ENCODE measurements at regions not wholly inside any gene's neighbourhood (a gene's known extent, or its start where the extent isn't known, plus 50 kb on each side); places are given as distances from the start of the nearest gene placed in this dataset.
"Not testable (repeated sequence)": the region's sequence is repeated elsewhere in the genome, so short reads cannot be mapped to it uniquely, and the experiment has no call there.

- WGBS (ENCODE audit: insufficient coverage), result 97% methylated on average over 12 of the region's 13 CpGs
- no peak overlapping the region for H3K4me3 ChIP-seq (ENCODE audit: low read length)
- no peak for DNase-seq
- no peak overlapping the region for H3K27ac ChIP-seq (ENCODE audit: low read length)
- no peaks in the 10 kb centered on the region for H3K27me3 ChIP-seq (ENCODE audit: control insufficient read depth, insufficient read depth, low read length)
- no peaks in the 10 kb centered on the region for H3K9me3 ChIP-seq (replicated peaks; ENCODE audit: control insufficient read depth, low read depth, low read length)
- no peaks in the 10 kb centered on the region for H3K36me3 ChIP-seq (ENCODE audit: control insufficient read depth, insufficient read depth, low read length)
- H3K4me1 ChIP-seq (ENCODE audit: control insufficient read depth, insufficient read depth, low read length), result peaks cover 5% of the 10 kb centered on the region
Measured at GRCh38 chr9:82130331-82131042, 141.9 kb downstream of the SPATA31D1 start.

GRCh38 chr9:82131072-82131471 is 142.5 kb downstream of the SPATA31D1 start:
- no peak for DNase-seq
- H3K9me3 ChIP-seq (replicated peaks; ENCODE audit: control insufficient read depth, low read depth, low read length), result no peaks in the 10 kb centered on the region
- H3K36me3 ChIP-seq (ENCODE audit: control insufficient read depth, insufficient read depth, low read length), result no peaks in the 10 kb centered on the region
- H3K27me3 ChIP-seq (ENCODE audit: control insufficient read depth, insufficient read depth, low read length), result no peaks in the 10 kb centered on the region
- no peak overlapping the region for H3K27ac ChIP-seq (ENCODE audit: low read length)
- no peak overlapping the region for H3K4me3 ChIP-seq (ENCODE audit: low read length)
- peaks cover 5% of the 10 kb centered on the region for H3K4me1 ChIP-seq (ENCODE audit: control insufficient read depth, insufficient read depth, low read length)
- WGBS (ENCODE audit: insufficient coverage), result 96% methylated on average over 9 of the region's 9 CpGs

- no peaks in the 10 kb centered on the region for H3K9me3 ChIP-seq (replicated peaks; ENCODE audit: control insufficient read depth, low read depth, low read length)
- H3K27ac ChIP-seq (ENCODE audit: low read length), result no peak overlapping the region
- no CpG with 5 or more reads among the region's 1 CpG for WGBS (ENCODE audit: insufficient coverage)
- H3K4me1 ChIP-seq (ENCODE audit: control insufficient read depth, insufficient read depth, low read length), result peaks cover 5% of the 10 kb centered on the region
- no peaks in the 10 kb centered on the region for H3K27me3 ChIP-seq (ENCODE audit: control insufficient read depth, insufficient read depth, low read length)
- H3K4me3 ChIP-seq (ENCODE audit: low read length), result no peak overlapping the region
- DNase-seq, result no peak
- no peaks in the 10 kb centered on the region for H3K36me3 ChIP-seq (ENCODE audit: control insufficient read depth, insufficient read depth, low read length)
Measured at GRCh38 chr9:82132024-82132423, 143.5 kb downstream of the SPATA31D1 start.

GRCh38 chr9:82134010-82134409 is 145.4 kb downstream of the SPATA31D1 start:
- no peak overlapping the region for H3K4me3 ChIP-seq (ENCODE audit: low read length)
- H3K36me3 ChIP-seq (ENCODE audit: control insufficient read depth, insufficient read depth, low read length), result no peaks in the 10 kb centered on the region
- no peaks in the 10 kb centered on the region for H3K27me3 ChIP-seq (ENCODE audit: control insufficient read depth, insufficient read depth, low read length)
- no peak for DNase-seq
- H3K4me1 ChIP-seq (ENCODE audit: control insufficient read depth, insufficient read depth, low read length), result no peaks in the 10 kb centered on the region
- 33% methylated on average over 1 of the region's 1 CpG for WGBS (ENCODE audit: insufficient coverage)
- no peaks in the 10 kb centered on the region for H3K9me3 ChIP-seq (replicated peaks; ENCODE audit: control insufficient read depth, low read depth, low read length)
- no peak overlapping the region for H3K27ac ChIP-seq (ENCODE audit: low read length)

- no peak for DNase-seq
- no peaks in the 10 kb centered on the region for H3K36me3 ChIP-seq (ENCODE audit: control insufficient read depth, insufficient read depth, low read length)
- H3K27ac ChIP-seq (ENCODE audit: low read length), result no peak overlapping the region
- no peaks in the 10 kb centered on the region for H3K27me3 ChIP-seq (ENCODE audit: control insufficient read depth, insufficient read depth, low read length)
- H3K4me1 ChIP-seq (ENCODE audit: control insufficient read depth, insufficient read depth, low read length), result no peaks in the 10 kb centered on the region
- no peak overlapping the region for H3K4me3 ChIP-seq (ENCODE audit: low read length)
- no peaks in the 10 kb centered on the region for H3K9me3 ChIP-seq (replicated peaks; ENCODE audit: control insufficient read depth, low read depth, low read length)
Measured at GRCh38 chr9:82135106-82135505, 146.5 kb downstream of the SPATA31D1 start.

GRCh38 chr9:82138081-82138480 is 149.5 kb downstream of the SPATA31D1 start:
- H3K9me3 ChIP-seq (replicated peaks; ENCODE audit: control insufficient read depth, low read depth, low read length); H3K27me3 ChIP-seq (ENCODE audit: control insufficient read depth, insufficient read depth, low read length); H3K36me3 ChIP-seq (ENCODE audit: control insufficient read depth, insufficient read depth, low read length); DNase-seq; H3K27ac ChIP-seq (ENCODE audit: low read length); H3K4me3 ChIP-seq (ENCODE audit: low read length); H3K4me1 ChIP-seq (ENCODE audit: control insufficient read depth, insufficient read depth, low read length): not testable (repeated sequence)

GRCh38 chr9:82140471-82140870 is 151.9 kb downstream of the SPATA31D1 start:
- whole genome bisulfite sequencing (ENCODE audit: insufficient coverage), result 91% methylated on average over 4 of the region's 7 CpGs
- H3K27me3 ChIP-seq (ENCODE audit: control insufficient read depth, insufficient read depth, low read length), result no peaks in the 10 kb centered on the region
- no peak overlapping the region for H3K4me3 ChIP-seq (ENCODE audit: low read length)
- H3K27ac ChIP-seq (ENCODE audit: low read length), result no peak overlapping the region
- no peaks in the 10 kb centered on the region for H3K4me1 ChIP-seq (ENCODE audit: control insufficient read depth, insufficient read depth, low read length)
- no peaks in the 10 kb centered on the region for H3K36me3 ChIP-seq (ENCODE audit: control insufficient read depth, insufficient read depth, low read length)
- no peaks in the 10 kb centered on the region for H3K9me3 ChIP-seq (replicated peaks; ENCODE audit: control insufficient read depth, low read depth, low read length)
- DNase-seq, result no peak

GRCh38 chr9:82144803-82145202 is 156.2 kb downstream of the SPATA31D1 start:
- no peak for DNase-seq
- WGBS (ENCODE audit: insufficient coverage), result 100% methylated on average over 1 of the region's 4 CpGs
- H3K36me3 ChIP-seq (ENCODE audit: control insufficient read depth, insufficient read depth, low read length), result no peaks in the 10 kb centered on the region
- H3K4me1 ChIP-seq (ENCODE audit: control insufficient read depth, insufficient read depth, low read length), result peaks cover 8% of the 10 kb centered on the region
- H3K27ac ChIP-seq (ENCODE audit: low read length), result no peak overlapping the region
- no peak overlapping the region for H3K4me3 ChIP-seq (ENCODE audit: low read length)
- no peaks in the 10 kb centered on the region for H3K27me3 ChIP-seq (ENCODE audit: control insufficient read depth, insufficient read depth, low read length)
- no peaks in the 10 kb centered on the region for H3K9me3 ChIP-seq (replicated peaks; ENCODE audit: control insufficient read depth, low read depth, low read length)

GRCh38 chr9:82146677-82147076 is 158.1 kb downstream of the SPATA31D1 start:
- Histone ChIP-seq H3K27ac (ENCODE audit: low read length) (no peak overlapping the region), H3K36me3 (ENCODE audit: control insufficient read depth, insufficient read depth, low read length) (no peaks in the 10 kb centered on the region), H3K4me1 (ENCODE audit: control insufficient read depth, insufficient read depth, low read length) (peaks cover 8% of the 10 kb centered on the region), H3K27me3 (ENCODE audit: control insufficient read depth, insufficient read depth, low read length) (no peaks in the 10 kb centered on the region), H3K4me3 (ENCODE audit: low read length) (no peak overlapping the region), H3K9me3 (replicated peaks; ENCODE audit: control insufficient read depth, low read depth, low read length) (no peaks in the 10 kb centered on the region)
- whole genome bisulfite sequencing (ENCODE audit: insufficient coverage), result 73% methylated on average over 1 of the region's 4 CpGs
- DNase-seq, result no peak

GRCh38 chr9:82147798-82148425 is 159.3 kb downstream of the SPATA31D1 start:
- Histone ChIP-seq H3K4me1 (ENCODE audit: control insufficient read depth, insufficient read depth, low read length) (peaks cover 8% of the 10 kb centered on the region), H3K36me3 (ENCODE audit: control insufficient read depth, insufficient read depth, low read length) (no peaks in the 10 kb centered on the region), H3K27ac (ENCODE audit: low read length) (no peak overlapping the region), H3K9me3 (replicated peaks; ENCODE audit: control insufficient read depth, low read depth, low read length) (no peaks in the 10 kb centered on the region), H3K27me3 (ENCODE audit: control insufficient read depth, insufficient read depth, low read length) (no peaks in the 10 kb centered on the region), H3K4me3 (ENCODE audit: low read length) (no peak overlapping the region)
- DNase-seq, result no peak
- WGBS (ENCODE audit: insufficient coverage), result 100% methylated on average over 1 of the region's 2 CpGs

GRCh38 chr9:82148426-82148810 is 159.8 kb downstream of the SPATA31D1 start:
- no peaks in the 10 kb centered on the region for H3K36me3 ChIP-seq (ENCODE audit: control insufficient read depth, insufficient read depth, low read length)
- WGBS (ENCODE audit: insufficient coverage), result no CpG with 5 or more reads among the region's 1 CpG
- H3K27ac ChIP-seq (ENCODE audit: low read length), result no peak overlapping the region
- DNase-seq, result no peak
- H3K4me1 ChIP-seq (ENCODE audit: control insufficient read depth, insufficient read depth, low read length), result peaks cover 8% of the 10 kb centered on the region
- H3K27me3 ChIP-seq (ENCODE audit: control insufficient read depth, insufficient read depth, low read length), result no peaks in the 10 kb centered on the region
- H3K9me3 ChIP-seq (replicated peaks; ENCODE audit: control insufficient read depth, low read depth, low read length), result no peaks in the 10 kb centered on the region
- H3K4me3 ChIP-seq (ENCODE audit: low read length), result no peak overlapping the region

All from muscle of leg (tissue), 3 donors.